Osteocyte (in vitro differentiated cells): ENCODE measurements at regions not wholly inside any gene's neighbourhood (a gene's known extent, or its start where the extent isn't known, plus 50 kb on each side); places are given as distances from the start of the nearest gene placed in this dataset. TPM values are rescaled to one million over a fixed set of nuclear protein-coding genes. Genes with fewer than 3 reads are reported as not detected.

Experiments
- DNase-seq: peaks from one replicate; pipeline ENCODE4 v3.0.0; 2021; ENCODE audit warnings: mixed read lengths; ENCODE audit not compliant: unreplicated experiment; ENCODE audit errors: extremely low spot score
- H3K27ac Mint-ChIP-seq: one replicate; pipeline ENCODE4 v1.8.0; 2021; ENCODE audit warnings: mild to moderate bottlenecking, mixed read lengths; ENCODE audit not compliant: unreplicated experiment
- H3K27me3 Mint-ChIP-seq: one replicate; pipeline ENCODE4 v1.8.0; 2021; ENCODE audit warnings: mixed read lengths; ENCODE audit not compliant: unreplicated experiment
- H3K36me3 Mint-ChIP-seq: one replicate; pipeline ENCODE4 v1.8.0; 2021; ENCODE audit warnings: mixed read lengths; ENCODE audit not compliant: unreplicated experiment
- H3K4me1 Mint-ChIP-seq: one replicate; pipeline ENCODE4 v1.8.0; 2021; ENCODE audit warnings: mixed read lengths; ENCODE audit not compliant: unreplicated experiment
- H3K4me3 Mint-ChIP-seq: one replicate; pipeline ENCODE4 v1.8.0; 2021; ENCODE audit warnings: mild to moderate bottlenecking, moderate library complexity, mixed read lengths; ENCODE audit not compliant: unreplicated experiment
- H3K9me3 Mint-ChIP-seq: one replicate; pipeline ENCODE4 v1.8.0; 2021; ENCODE audit warnings: mixed read lengths; ENCODE audit not compliant: unreplicated experiment
- CTCF ChIP-seq: fragments of 200-600 bp; sonication (generic); IDR thresholded peaks from 2 replicates; pipeline ENCODE4 v1.5.0; 2021; ENCODE audit warnings: antibody characterized with exemption, mild to moderate bottlenecking, moderate library complexity
- microRNA-seq: library from miRNA; unstranded; fragments of <30 nt; microRNA quantifications from one replicate; pipeline ENCODE4 v1.1.0, GENCODE V29; 2020; ENCODE audit not compliant: unreplicated experiment

- H3K4me3 Mint-ChIP-seq, result no peak overlapping the region
- H3K4me1 Mint-ChIP-seq, result no peaks in the 10 kb centered on the region
- H3K27ac Mint-ChIP-seq, result no peak overlapping the region
- TF ChIP-seq CTCF, result no peak
- no peak for DNase-seq
- H3K9me3 Mint-ChIP-seq, result no peaks in the 10 kb centered on the region
- no peaks in the 10 kb centered on the region for H3K27me3 Mint-ChIP-seq
- H3K36me3 Mint-ChIP-seq, result no peaks in the 10 kb centered on the region
Observed at GRCh38 chr20:25749649-25750048, 53.0 kb upstream of the ZNF337 start.

Small RNA genes lying in the stretch of these regions (microRNA-seq; reads per million reads assigned to microRNA genes)
- not detected for gene MIR663A
